Gastroesophageal sphincter (tissue), 4 donors: ENCODE measurements at regions not wholly inside any gene's neighbourhood (a gene's known extent, or its start where the extent isn't known, plus 50 kb on each side); places are given as distances from the start of the nearest gene placed in this dataset.

ENCODE experiments used
- ATAC-seq: fragments of 150-250 bp; one replicate; pipeline ENCODE4 v1.9.1; 2016; ENCODE audit warnings: mild to moderate bottlenecking, moderate library complexity
- H3K27ac ChIP-seq, 4 donors: fragments of 200-600 bp; sonication (generic) in 3 of 4; 1 replicate in 3 of 4; 2 replicates in 1 of 4; pipeline ENCODE4 v1.5.1; 2016 to 2019
- H3K27me3 ChIP-seq: fragments of 200-600 bp; sonication (generic); one replicate; pipeline ENCODE4 v1.5.1; 2019
- H3K36me3 ChIP-seq, 2 donors: fragments of 200-600 bp; sonication (generic); one replicate each; pipeline ENCODE4 v1.5.1; 2019; ENCODE audit warnings: control low read depth in 1 of 2
- H3K4me1 ChIP-seq, 3 donors: fragments of 200-600 bp; sonication (generic); 1 replicate in 2 of 3; 2 replicates in 1 of 3; pipeline ENCODE4 v1.5.1; 2016 to 2019; ENCODE audit warnings: control low read depth in 2 of 3
- H3K4me3 ChIP-seq, 2 donors: fragments of 200-600 bp; sonication (generic); one replicate each; pipeline ENCODE4 v1.5.1; 2019; ENCODE audit warnings: mild to moderate bottlenecking in 1 of 2, moderate library complexity in 1 of 2
- H3K9me3 ChIP-seq, 3 donors: fragments of 200-600 bp; sonication (generic); one replicate each; pipeline ENCODE4 v1.5.1; 2017 to 2019; ENCODE audit warnings: control low read depth in 2 of 3
- CTCF ChIP-seq, 4 experiments: fragments of 200-600 bp in 2 of 4; fragments of 450-650 bp in 2 of 4; sonication (generic) in 1 of 4; IDR thresholded peaks; one replicate each; pipeline ENCODE4 v1.5.1; 2017 to 2019; ENCODE audit warnings: antibody characterized with exemption in 4 of 4, mild to moderate bottlenecking in 2 of 4, moderate library complexity in 2 of 4
- EP300 ChIP-seq: sonication (generic); formaldehyde crosslinking; IDR thresholded peaks from one replicate; pipeline ENCODE4 v1.6.1; 2017; ENCODE audit warnings: antibody characterized with exemption, mild to moderate bottlenecking
- POLR2A ChIP-seq, 2 donors: fragments of 450-650 bp; IDR thresholded peaks; one replicate each; pipeline ENCODE4 v1.6.1; 2017; ENCODE audit warnings: antibody characterized with exemption in 2 of 2, mild to moderate bottlenecking in 2 of 2, moderate library complexity in 1 of 2
- POLR2AphosphoS5 ChIP-seq: sonication (generic); formaldehyde crosslinking; IDR thresholded peaks from one replicate; pipeline ENCODE4 v1.6.1; 2017; ENCODE audit warnings: antibody characterized with exemption
- WGBS, 2 donors: methylation state at CpG; one replicate each; pipeline ENCODE4 v1.1.5; 2018; ENCODE audit warnings: low coverage in 1 of 2; 5-methylcytosine and 5-hydroxymethylcytosine counted together

- no peak for ATAC-seq
- 58 to 87% methylated on average over 5 to 9 of the region's 12 CpGs for WGBS, 2 donors
- TF ChIP-seq POLR2AphosphoS5 (no peak), EP300 (no peak), CTCF (IDR thresholded peaks at IDR 0.05) (no peak), POLR2A (IDR thresholded peaks at IDR 0.05) (no peak)
Observed at GRCh38 chr15:62465173-62465572, 300.1 kb upstream of the C2CD4B start.

GRCh38 chr15:62469478-62469873, 304.4 kb upstream of the C2CD4B start:
- no peak for TF ChIP-seq EP300
- no peak for TF ChIP-seq POLR2A (IDR thresholded peaks at IDR 0.05)
- peak; percentile 64 for TF ChIP-seq POLR2AphosphoS5
- no peak for TF ChIP-seq CTCF (IDR thresholded peaks at IDR 0.05)

More at GRCh38 chr15:62465173-62465572, 300.1 kb upstream of the C2CD4B start:
- Histone ChIP-seq H3K27ac (no peak overlapping the region), H3K36me3 (no peaks in the 10 kb centered on the region), H3K4me1 (peaks cover 0 to 22% (median 0%) of the 10 kb centered on the region in 3 donors), H3K9me3 (no peaks in the 10 kb centered on the region), H3K4me3 (no peak overlapping the region), H3K27me3 (no peaks in the 10 kb centered on the region)

GRCh38 chr15:62469874-62470688, 305.0 kb upstream of the C2CD4B start:
- no peaks in the 10 kb centered on the region for H3K27me3 ChIP-seq
- ATAC-seq = peak; percentile 83
- H3K4me3 ChIP-seq = no peak overlapping the region
- peak overlapping the region in 3 of 4 donors; percentile 60 to 73 (median 72) for H3K27ac ChIP-seq
- 22 to 74% methylated on average over 4 to 6 of the region's 11 CpGs for WGBS, 2 donors
- no peak for TF ChIP-seq POLR2AphosphoS5
- TF ChIP-seq CTCF (IDR thresholded peaks at IDR 0.05) = no peak
- no peak for TF ChIP-seq EP300
- no peak for TF ChIP-seq POLR2A (IDR thresholded peaks at IDR 0.05)
- peaks cover 0 to 51% (median 12%) of the 10 kb centered on the region in 3 donors for H3K4me1 ChIP-seq
- no peaks in the 10 kb centered on the region for H3K9me3 ChIP-seq
- no peaks in the 10 kb centered on the region for H3K36me3 ChIP-seq

More at GRCh38 chr15:62469478-62469873, 304.4 kb upstream of the C2CD4B start:
- no peaks in the 10 kb centered on the region for H3K9me3 ChIP-seq
- H3K4me3 ChIP-seq = no peak overlapping the region
- peaks cover 0 to 44% (median 12%) of the 10 kb centered on the region in 3 donors for H3K4me1 ChIP-seq
- ATAC-seq = peak; percentile 44
- peak overlapping the region in 3 of 4 donors; percentile 60 to 73 (median 72) for H3K27ac ChIP-seq
- no peaks in the 10 kb centered on the region for H3K36me3 ChIP-seq
- no peaks in the 10 kb centered on the region for H3K27me3 ChIP-seq

GRCh38 chr15:62472616-62473299, 307.7 kb upstream of the C2CD4B start:
- Histone ChIP-seq H3K27ac (peak overlapping the region in 2 of 4 donors; percentile 18 to 24), H3K9me3 (no peaks in the 10 kb centered on the region), H3K4me3 (no peak overlapping the region), H3K4me1 (peaks cover 0 to 71% (median 17%) of the 10 kb centered on the region in 3 donors), H3K36me3 (no peaks in the 10 kb centered on the region), H3K27me3 (no peaks in the 10 kb centered on the region)
- TF ChIP-seq EP300 = no peak
- no peak for TF ChIP-seq POLR2A (IDR thresholded peaks at IDR 0.05)
- TF ChIP-seq CTCF (IDR thresholded peaks at IDR 0.05) = no peak
- TF ChIP-seq POLR2AphosphoS5 = no peak
- 75 to 82% methylated on average over 2 to 5 of the region's 6 CpGs for WGBS, 2 donors
- peak; percentile 17 for ATAC-seq
